ENCODE measurements at regions not wholly inside any gene's neighbourhood (a gene's known extent, or its start where the extent isn't known, plus 50 kb on each side); places are given as distances from the start of the nearest gene placed in this dataset.

DNA sequence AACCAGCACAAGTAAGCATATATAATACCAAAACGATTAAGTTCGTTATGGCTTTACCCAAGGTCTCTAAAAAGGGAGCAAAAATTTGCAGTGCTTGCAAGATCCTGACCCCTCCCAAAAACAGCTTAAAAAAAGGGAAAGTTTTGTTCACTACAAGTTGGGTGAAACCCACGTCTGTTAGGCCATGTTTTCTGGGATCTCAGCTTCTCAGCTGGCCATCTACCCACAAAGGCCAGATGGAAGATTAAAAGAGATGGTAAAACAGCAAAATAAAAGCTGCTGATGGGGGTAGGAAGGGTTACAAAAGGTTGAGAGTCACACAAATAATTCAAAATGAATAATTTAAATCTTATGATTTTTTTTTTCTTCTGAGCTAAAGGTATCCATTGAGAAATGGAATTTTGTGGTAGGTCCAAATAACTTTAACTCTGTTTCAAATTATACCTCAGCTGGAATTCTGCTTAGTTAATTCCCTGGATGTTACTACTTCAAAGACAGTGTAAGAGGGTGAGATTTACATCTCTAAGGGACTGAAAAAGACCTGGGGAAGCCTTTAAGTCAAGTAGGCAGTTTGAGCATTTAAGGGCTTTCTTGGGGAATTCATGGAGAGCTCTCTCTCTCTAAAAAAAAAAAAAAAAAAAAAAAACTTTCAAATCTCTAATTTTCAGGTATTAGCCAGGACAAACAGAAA is 185.6 kb upstream of the NAV3 start:
- no peak for ATAC-seq (replicated peaks in 1 of 2)
- Mint-ChIP-seq H3K9me3 (peaks cover 2% of the 10 kb centered on the region in 2 donors), H3K27ac (no peak overlapping the region), H3K4me1 (ENCODE audit: low read depth) (no peaks in the 10 kb centered on the region), H3K27me3 (ENCODE audit: low read depth) (no peaks in the 10 kb centered on the region), H3K36me3 (ENCODE audit: insufficient read depth in 2 of 2) (no peaks in the 10 kb centered on the region), H3K4me3 (no peak overlapping the region)
- DNase-seq = no peak

DNA sequence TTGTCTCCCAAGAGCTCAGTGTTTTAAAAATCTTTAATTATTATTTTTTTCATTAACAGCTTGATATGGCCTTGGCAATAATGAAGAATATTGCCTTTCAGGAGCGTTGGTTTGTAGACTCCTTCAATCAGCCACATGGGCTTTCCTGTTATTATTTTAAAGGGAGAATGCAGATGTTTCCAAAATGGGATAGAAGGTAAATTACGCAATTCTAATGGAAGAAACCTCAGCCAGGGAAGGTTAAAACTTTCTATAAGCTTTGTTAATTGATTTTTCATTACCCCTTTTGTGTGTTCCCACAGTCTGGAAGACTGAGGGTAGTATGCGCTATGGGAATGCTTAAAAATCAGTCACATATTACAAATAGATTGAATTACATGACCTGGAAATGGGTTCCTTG is 188.4 kb upstream of the NAV3 start:
- H3K9me3 Mint-ChIP-seq = peaks cover 0 to 2% of the 10 kb centered on the region in 2 donors
- no peak overlapping the region for H3K4me3 Mint-ChIP-seq
- no peak overlapping the region for H3K27ac Mint-ChIP-seq

DNA sequence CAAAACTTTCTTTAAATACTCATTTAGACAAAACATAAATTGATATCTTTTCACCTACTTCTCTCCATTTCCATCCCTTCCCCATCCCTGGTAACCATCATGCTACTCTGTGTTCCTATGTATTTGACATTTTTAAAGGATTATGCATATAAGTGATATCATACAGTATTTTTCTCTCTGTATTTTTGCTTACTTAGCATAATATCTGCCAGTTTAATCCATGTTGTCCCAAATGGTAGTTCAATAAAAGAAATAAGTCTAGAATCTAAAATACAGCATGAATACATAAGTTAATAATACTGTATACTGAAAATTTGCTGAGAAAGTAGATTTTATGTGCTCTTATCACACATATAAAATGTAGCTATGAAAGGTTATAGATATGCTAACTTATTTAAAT is 190.3 kb upstream of the NAV3 start:
- Mint-ChIP-seq H3K36me3 (ENCODE audit: insufficient read depth in 2 of 2) (no peaks in the 10 kb centered on the region), H3K27ac (no peak overlapping the region), H3K9me3 (no peaks in the 10 kb centered on the region), H3K4me3 (no peak overlapping the region), H3K27me3 (ENCODE audit: low read depth) (no peaks in the 10 kb centered on the region), H3K4me1 (ENCODE audit: low read depth) (no peaks in the 10 kb centered on the region)
- DNase-seq (no peak), ATAC-seq (replicated peaks in 1 of 2) (no peak)

More for the DNA sequence above, 188.4 kb upstream of the NAV3 start:
- Mint-ChIP-seq H3K4me1 (ENCODE audit: low read depth) (no peaks in the 10 kb centered on the region), H3K36me3 (ENCODE audit: insufficient read depth in 2 of 2) (no peaks in the 10 kb centered on the region), H3K27me3 (ENCODE audit: low read depth) (no peaks in the 10 kb centered on the region)
- DNase-seq (no peak), ATAC-seq (replicated peaks in 1 of 2) (no peak)

DNA sequence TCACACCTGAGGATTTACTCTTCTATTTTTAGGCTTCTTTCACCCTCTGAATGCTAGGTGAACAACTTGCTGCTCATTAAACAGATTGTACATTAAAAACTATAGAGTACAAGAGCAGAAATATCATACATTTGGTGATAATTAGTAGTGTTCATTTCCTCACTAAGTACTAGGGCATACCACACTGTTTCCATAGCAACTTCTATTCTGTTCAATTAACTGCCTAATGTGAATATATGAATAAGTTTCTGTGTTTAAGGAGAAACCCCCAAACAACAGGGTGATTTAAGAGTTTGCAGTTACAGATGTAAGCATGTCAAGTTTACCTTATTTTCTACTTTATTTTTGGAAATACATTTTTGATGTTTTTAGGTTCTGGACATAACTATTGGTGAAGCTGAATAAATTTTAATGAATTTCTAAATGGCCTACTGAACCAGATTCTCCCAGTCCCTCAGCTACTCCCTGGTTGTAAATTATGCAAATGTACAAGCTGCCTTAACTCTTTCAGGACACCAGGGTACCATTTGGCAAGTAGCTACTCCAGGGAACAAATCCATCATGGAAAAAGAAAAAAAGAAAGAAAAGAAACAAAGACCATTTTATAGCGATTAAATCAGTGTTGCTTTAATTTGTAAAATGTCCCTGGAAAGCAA is 199.8 kb upstream of the NAV3 start:
- Mint-ChIP-seq H3K4me3 (no peak overlapping the region), H3K27me3 (ENCODE audit: low read depth) (no peaks in the 10 kb centered on the region), H3K27ac (no peak overlapping the region), H3K36me3 (ENCODE audit: insufficient read depth in 2 of 2) (no peaks in the 10 kb centered on the region), H3K9me3 (peaks cover 4 to 9% of the 10 kb centered on the region in 2 donors), H3K4me1 (ENCODE audit: low read depth) (no peaks in the 10 kb centered on the region)
- ATAC-seq (replicated peaks in 1 of 2) (no peak), DNase-seq (no peak)

DNA sequence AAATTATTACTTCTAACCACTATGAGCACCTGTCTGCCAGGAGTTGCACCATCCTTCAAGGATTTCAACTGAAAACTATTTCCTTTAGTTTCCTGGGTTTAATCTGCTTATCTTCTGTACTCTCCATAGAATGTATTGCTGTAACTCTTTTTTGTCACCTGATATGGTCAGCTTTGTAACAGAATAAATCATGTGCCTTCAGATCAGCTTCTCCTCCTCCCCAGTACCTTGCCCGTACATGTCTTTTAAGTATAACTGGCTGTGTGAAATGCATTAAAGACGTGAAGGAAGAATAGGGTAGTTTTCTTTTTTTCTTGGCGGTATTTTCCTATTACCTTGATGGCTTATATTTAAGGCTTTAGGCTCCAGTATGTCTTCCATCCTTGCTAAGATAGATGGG is 200.3 kb upstream of the NAV3 start:
- Mint-ChIP-seq H3K36me3 (ENCODE audit: insufficient read depth in 2 of 2) (no peaks in the 10 kb centered on the region), H3K27me3 (ENCODE audit: low read depth) (no peaks in the 10 kb centered on the region)
- no peak for DNase-seq

DNA sequence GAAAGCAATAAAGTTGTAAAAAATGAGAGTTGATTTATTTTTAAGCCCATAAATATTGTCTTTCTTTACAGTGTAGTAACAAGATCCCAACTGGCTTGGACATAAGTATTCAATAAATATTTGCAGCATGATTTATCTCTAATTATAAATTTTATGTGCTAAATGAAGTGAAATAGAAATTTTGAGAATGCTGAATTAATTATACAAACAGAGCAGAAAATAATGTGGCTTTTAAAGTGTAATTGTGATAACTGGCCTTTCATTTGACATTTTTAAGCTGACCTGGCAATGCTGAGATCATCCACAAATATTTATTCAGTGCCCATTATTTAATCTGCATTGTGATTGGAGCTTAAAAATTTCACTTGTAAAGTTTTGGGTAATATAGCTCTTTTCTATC is 201.6 kb upstream of the NAV3 start:
- Mint-ChIP-seq H3K27me3 (ENCODE audit: low read depth) (no peaks in the 10 kb centered on the region), H3K36me3 (ENCODE audit: insufficient read depth in 2 of 2) (no peaks in the 10 kb centered on the region), H3K27ac (no peak overlapping the region), H3K9me3 (peaks cover 4 to 11% of the 10 kb centered on the region in 2 donors), H3K4me3 (no peak overlapping the region), H3K4me1 (ENCODE audit: low read depth) (no peaks in the 10 kb centered on the region)
- no peak for DNase-seq
- ATAC-seq (replicated peaks in 1 of 2) = no peak

More for the DNA sequence above, 200.3 kb upstream of the NAV3 start:
- no peak for ATAC-seq (replicated peaks in 1 of 2)
- Mint-ChIP-seq H3K4me3 (no peak overlapping the region), H3K4me1 (ENCODE audit: low read depth) (no peaks in the 10 kb centered on the region), H3K9me3 (peaks cover 4 to 9% of the 10 kb centered on the region in 2 donors), H3K27ac (no peak overlapping the region)

DNA sequence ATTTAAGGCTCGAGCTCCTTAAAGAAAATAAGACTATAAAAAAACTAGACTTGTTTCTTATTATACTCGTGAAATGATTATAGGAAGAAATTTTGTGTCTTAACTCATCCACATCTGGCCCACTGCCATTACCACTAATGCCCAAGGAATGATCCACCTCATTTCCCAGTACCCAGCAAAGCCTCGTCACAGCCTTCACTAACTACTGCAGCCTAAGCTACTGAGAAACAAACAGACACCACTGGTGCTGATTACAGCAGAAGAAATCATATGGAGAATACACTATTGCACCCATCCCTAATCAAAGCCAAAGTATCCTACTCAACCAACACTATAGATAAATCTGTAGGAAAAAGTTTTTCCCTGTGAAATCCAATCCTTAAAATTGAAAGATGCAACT is 205.3 kb upstream of the NAV3 start:
- Mint-ChIP-seq H3K36me3 (ENCODE audit: insufficient read depth in 2 of 2) (no peaks in the 10 kb centered on the region), H3K4me1 (ENCODE audit: low read depth) (no peaks in the 10 kb centered on the region), H3K4me3 (no peak overlapping the region), H3K9me3 (peaks cover 4 to 10% of the 10 kb centered on the region in 2 donors), H3K27me3 (ENCODE audit: low read depth) (no peaks in the 10 kb centered on the region), H3K27ac (no peak overlapping the region)
- no peak for DNase-seq
- no peak for ATAC-seq (replicated peaks in 1 of 2)

DNA sequence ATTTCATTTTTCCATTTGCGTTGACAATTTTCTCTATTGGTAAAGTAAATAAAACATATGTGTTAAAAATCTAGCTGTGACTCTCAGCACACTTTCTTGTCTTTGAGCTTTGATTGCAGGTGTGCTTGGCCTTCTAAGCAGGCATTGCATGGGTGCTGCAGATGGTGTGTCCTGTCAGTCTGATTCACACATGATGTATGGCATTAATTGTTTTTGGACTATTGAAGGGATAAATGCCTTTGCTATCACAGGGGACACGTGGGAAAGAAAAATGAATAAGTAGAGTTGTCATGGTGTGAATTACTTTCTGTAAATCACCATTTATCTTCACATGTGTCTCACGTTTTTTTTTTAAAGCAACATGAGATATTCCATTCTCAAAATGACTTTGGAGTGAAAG is 211.3 kb upstream of the NAV3 start:
- no peak for ATAC-seq (replicated peaks in 1 of 2)
- Mint-ChIP-seq H3K36me3 (ENCODE audit: insufficient read depth in 2 of 2) (no peaks in the 10 kb centered on the region), H3K9me3 (peaks cover 3 to 7% of the 10 kb centered on the region in 2 donors), H3K27ac (no peak overlapping the region), H3K4me1 (ENCODE audit: low read depth) (no peaks in the 10 kb centered on the region), H3K27me3 (ENCODE audit: low read depth) (no peaks in the 10 kb centered on the region), H3K4me3 (no peak overlapping the region)
- DNase-seq = no peak

DNA sequence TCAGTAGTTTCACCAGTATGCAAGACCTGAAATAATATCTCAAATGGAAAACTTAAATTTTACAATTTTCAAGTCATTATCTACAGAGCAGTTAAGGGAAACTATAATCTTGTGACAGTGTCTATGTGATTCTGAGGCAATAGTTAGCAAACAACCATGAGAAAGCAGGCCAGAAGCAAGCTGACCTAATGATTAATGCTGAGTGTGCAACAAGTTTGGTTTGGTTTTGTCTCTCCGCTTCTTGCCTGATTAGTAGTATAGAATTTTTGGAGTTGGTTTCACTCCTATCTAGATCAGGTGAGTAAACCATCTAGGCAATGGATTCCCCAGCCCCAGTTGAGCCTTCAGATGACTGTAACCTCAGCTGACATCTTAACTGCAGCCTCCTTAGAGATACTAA is 212.9 kb upstream of the NAV3 start:
- H3K36me3 Mint-ChIP-seq (ENCODE audit: insufficient read depth in 2 of 2) = no peaks in the 10 kb centered on the region
- no peak overlapping the region for H3K4me3 Mint-ChIP-seq
- peaks cover 5 to 7% of the 10 kb centered on the region in 2 donors for H3K9me3 Mint-ChIP-seq
- no peak for ATAC-seq (replicated peaks in 1 of 2)
- H3K4me1 Mint-ChIP-seq (ENCODE audit: low read depth) = no peaks in the 10 kb centered on the region
- no peaks in the 10 kb centered on the region for H3K27me3 Mint-ChIP-seq (ENCODE audit: low read depth)
- no peak overlapping the region for H3K27ac Mint-ChIP-seq
- DNase-seq = no peak

DNA sequence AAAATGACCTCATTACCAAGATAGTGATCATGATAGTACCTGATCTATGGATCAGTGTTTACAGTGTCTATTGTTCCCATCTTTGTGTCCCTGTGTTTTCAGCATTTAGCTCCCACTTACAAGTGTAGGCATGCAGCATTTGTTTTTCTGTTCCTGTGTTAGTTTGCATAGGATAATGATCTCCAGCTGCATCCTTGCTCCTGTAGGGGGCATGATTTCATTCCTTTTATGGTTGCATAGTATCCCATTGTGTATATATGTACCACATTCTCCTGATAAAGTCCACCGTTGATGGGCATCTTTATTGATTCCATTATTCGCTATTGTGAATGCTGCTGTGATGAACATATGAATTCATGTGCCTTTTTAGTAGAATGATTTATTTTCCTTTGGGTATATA is 215.4 kb upstream of the NAV3 start:
- no peaks in the 10 kb centered on the region for H3K36me3 Mint-ChIP-seq (ENCODE audit: insufficient read depth in 2 of 2)
- no peak overlapping the region for H3K27ac Mint-ChIP-seq
- H3K9me3 Mint-ChIP-seq = peaks cover 5 to 7% of the 10 kb centered on the region in 2 donors
- no peak for DNase-seq
- ATAC-seq (replicated peaks in 1 of 2) = no peak
- no peak overlapping the region for H3K4me3 Mint-ChIP-seq
- H3K4me1 Mint-ChIP-seq (ENCODE audit: low read depth) = no peaks in the 10 kb centered on the region
- H3K27me3 Mint-ChIP-seq (ENCODE audit: low read depth) = no peaks in the 10 kb centered on the region

DNA sequence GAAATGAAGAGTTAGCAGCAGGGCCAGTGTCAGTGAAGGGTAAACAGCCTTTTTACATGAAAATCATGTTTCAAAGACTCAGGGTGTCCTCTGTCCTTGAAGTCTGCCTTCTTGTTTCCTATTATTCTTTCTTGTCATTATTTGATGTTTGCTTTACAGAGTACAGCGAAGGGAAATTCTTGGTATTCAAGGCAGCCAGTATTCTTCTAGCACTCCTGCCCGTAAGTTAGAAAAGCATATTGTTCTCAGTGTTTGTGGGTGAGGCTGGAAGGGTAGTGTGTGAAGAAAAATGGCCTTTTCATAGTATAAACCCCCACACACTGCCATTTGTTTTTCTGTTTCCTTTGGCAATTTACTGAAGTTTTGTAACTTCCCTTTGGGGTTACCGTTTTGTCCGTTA is 217.3 kb upstream of the NAV3 start:
- no peak for ATAC-seq (replicated peaks in 1 of 2)
- DNase-seq = no peak
- Mint-ChIP-seq H3K36me3 (ENCODE audit: insufficient read depth in 2 of 2) (no peaks in the 10 kb centered on the region), H3K9me3 (peaks cover 5 to 7% of the 10 kb centered on the region in 2 donors), H3K27me3 (ENCODE audit: low read depth) (no peaks in the 10 kb centered on the region), H3K4me1 (ENCODE audit: low read depth) (no peaks in the 10 kb centered on the region), H3K4me3 (no peak overlapping the region), H3K27ac (no peak overlapping the region)

DNA sequence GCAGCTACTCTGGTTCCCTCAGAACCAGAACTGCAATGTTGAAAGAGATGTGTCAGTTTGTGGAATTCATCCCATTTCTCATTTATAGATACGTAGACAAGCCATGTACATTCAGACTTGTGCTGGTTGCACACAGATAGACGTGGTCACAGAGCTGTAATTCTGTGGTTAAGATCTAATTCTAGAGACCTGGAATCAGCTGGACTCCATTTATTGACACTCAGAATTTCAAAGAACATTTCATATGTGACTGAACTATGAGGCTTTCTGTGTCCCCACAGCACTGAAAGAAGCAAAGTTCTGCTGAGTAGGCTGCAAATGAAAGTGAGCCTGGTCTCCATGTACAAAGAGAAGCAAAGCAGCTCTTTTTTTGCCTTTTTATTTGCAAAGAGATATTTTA is 220.2 kb upstream of the NAV3 start:
- Mint-ChIP-seq H3K36me3 (ENCODE audit: insufficient read depth in 2 of 2) (no peaks in the 10 kb centered on the region), H3K27me3 (ENCODE audit: low read depth) (no peaks in the 10 kb centered on the region), H3K4me1 (ENCODE audit: low read depth) (no peaks in the 10 kb centered on the region), H3K4me3 (no peak overlapping the region), H3K27ac (no peak overlapping the region), H3K9me3 (peaks cover 0 to 5% of the 10 kb centered on the region in 2 donors)
- ATAC-seq (replicated peaks in 1 of 2) (no peak), DNase-seq (no peak)

DNA sequence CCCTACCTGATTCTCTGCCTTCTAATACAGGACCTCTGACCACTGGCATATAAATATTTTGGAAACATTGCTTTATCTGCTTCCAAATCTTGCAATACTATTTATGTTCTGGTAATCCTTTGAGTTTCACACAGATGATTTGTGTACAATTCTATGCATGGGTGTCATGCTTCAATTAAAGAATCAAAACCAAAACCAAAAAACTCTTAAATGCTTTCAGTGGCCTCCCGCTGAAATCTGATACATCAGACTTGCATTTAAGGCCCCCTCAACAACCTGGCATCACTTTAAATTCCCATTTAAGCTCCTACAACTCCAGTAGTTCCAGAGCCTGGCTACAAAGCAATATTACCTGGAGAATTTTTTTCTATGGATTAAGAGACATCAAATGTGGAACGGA is 221.7 kb upstream of the NAV3 start:
- no peak for ATAC-seq (replicated peaks in 1 of 2)

More for the DNA sequence above, 221.7 kb upstream of the NAV3 start:
- Mint-ChIP-seq H3K4me3 (no peak overlapping the region), H3K9me3 (peaks cover under 1 to 5% of the 10 kb centered on the region in 2 donors), H3K27ac (no peak overlapping the region), H3K27me3 (ENCODE audit: low read depth) (no peaks in the 10 kb centered on the region), H3K36me3 (ENCODE audit: insufficient read depth in 2 of 2) (no peaks in the 10 kb centered on the region), H3K4me1 (ENCODE audit: low read depth) (no peaks in the 10 kb centered on the region)
- no peak for DNase-seq
